ENCODE measurements at regions not wholly inside any gene's neighbourhood (a gene's known extent, or its start where the extent isn't known, plus 50 kb on each side); places are given as distances from the start of the nearest gene placed in this dataset.

GRCh38 chr5:67435032-67435431, 238.4 kb upstream of the CD180 start (continued):
- no peak for TF ChIP-seq EZH2 (IDR thresholded peaks at IDR 0.05)
- TF ChIP-seq POLR2AphosphoS5 (IDR thresholded peaks at IDR 0.05; ENCODE audit: low read depth, low read length), result no peak
- TF ChIP-seq ZBTB33 (IDR thresholded peaks at IDR 0.05; ENCODE audit: extremely low read depth, insufficient replicate concordance, low read length), result no peak
- no peak for TF ChIP-seq SIN3A (IDR thresholded peaks at IDR 0.05; ENCODE audit: low read depth)
- TF ChIP-seq RAD21 (IDR thresholded peaks at IDR 0.05; ENCODE audit: low read depth), result no peak
- no peak for TF ChIP-seq SRF (IDR thresholded peaks at IDR 0.05; ENCODE audit: low read depth)
- TF ChIP-seq ELF1 (IDR thresholded peaks at IDR 0.05; ENCODE audit: borderline replicate concordance, low read depth), result no peak
- no peak for TF ChIP-seq ZNF274 (IDR thresholded peaks at IDR 0.05; ENCODE audit: low read depth, low read length)
- TF ChIP-seq FOSL1 (IDR thresholded peaks at IDR 0.05; ENCODE audit: low read depth), result no peak
- TF ChIP-seq EGR1 (IDR thresholded peaks at IDR 0.05; ENCODE audit: low read depth), result no peak
- no peak for TF ChIP-seq POLR2A (IDR thresholded peaks at IDR 0.05; ENCODE audit: borderline replicate concordance, extremely low read depth, insufficient read depth, insufficient read length)
- TF ChIP-seq JUND (IDR thresholded peaks at IDR 0.05), result no peak

GRCh38 chr5:67434466-67434865, 237.9 kb upstream of the CD180 start:
- no peak for TF ChIP-seq ZBTB33 (IDR thresholded peaks at IDR 0.05; ENCODE audit: extremely low read depth, insufficient replicate concordance, low read length)
- no peak for TF ChIP-seq TCF7L2 (IDR thresholded peaks at IDR 0.05; ENCODE audit: borderline replicate concordance, extremely low read depth, insufficient read depth, insufficient read length)
- TF ChIP-seq POLR2A (IDR thresholded peaks at IDR 0.05; ENCODE audit: borderline replicate concordance, extremely low read depth, insufficient read depth, insufficient read length), result no peak
- no peak for TF ChIP-seq SIN3A (IDR thresholded peaks at IDR 0.05; ENCODE audit: low read depth)
- no peak for TF ChIP-seq FOSL1 (IDR thresholded peaks at IDR 0.05; ENCODE audit: low read depth)
- TF ChIP-seq ELF1 (IDR thresholded peaks at IDR 0.05; ENCODE audit: borderline replicate concordance, low read depth), result no peak
- no peak for TF ChIP-seq ZNF274 (IDR thresholded peaks at IDR 0.05; ENCODE audit: low read depth, low read length)
- TF ChIP-seq EZH2phosphoT487 (IDR thresholded peaks at IDR 0.05; ENCODE audit: borderline replicate concordance), result no peak
- no peak for TF ChIP-seq JUND (IDR thresholded peaks at IDR 0.05)
- intact Hi-C loops (cut with micrococcal nuclease), result no loop called here
- Histone ChIP-seq H3K9me2 (ENCODE audit: insufficient read depth) (no peaks in the 10 kb centered on the region), H4K20me1 (ENCODE audit: insufficient read depth) (no peaks in the 10 kb centered on the region), H3K79me2 (ENCODE audit: insufficient read depth, low read length) (no peaks in the 10 kb centered on the region), H3K4me1 (ENCODE audit: control insufficient read depth in 1 of 2, insufficient read depth in 2 of 2, low read length in 2 of 2) (no peaks in the 10 kb centered on the region), H3K4me3 (replicated peaks in 1 of 2; ENCODE audit: low read depth in 1 of 2, low read length in 2 of 2) (no peak overlapping the region), H3K9me3 (ENCODE audit: control insufficient read depth in 1 of 2, insufficient read depth in 1 of 2, low read depth in 1 of 2, low read length in 2 of 2) (no peaks in the 10 kb centered on the region), H3K36me3 (ENCODE audit: control insufficient read depth in 1 of 2, insufficient read depth in 2 of 2, low read length in 2 of 2) (no peaks in the 10 kb centered on the region), H2AFZ (ENCODE audit: low read depth, low read length, poor library complexity, severe bottlenecking) (no peak overlapping the region), H3K4me2 (ENCODE audit: low read length) (no peak overlapping the region), H3K27ac (ENCODE audit: low read depth, low read length) (no peak overlapping the region), H3K9ac (ENCODE audit: low read length) (no peak overlapping the region), H3K27me3 (ENCODE audit: insufficient read depth, low read length) (peaks cover 1% of the 10 kb centered on the region; the same call in 1 of the 2 replicates)
- ChIA-PET CTCF (no interaction called here), RAD21 (ENCODE audit: low non-redundant PET in 1 of 2, low total read pairs in 2 of 2, uncharacterized antibody in 2 of 2, unreplicated experiment in 2 of 2) (interaction anchor here in 1 of 2 experiments (0.6 kb wide), 1 partner anchor 10 kb away, joined by 6 read pairs; no protein-coding TSS in a partner anchor), POLR2A (no interaction called here)
- DNase-seq (ENCODE audit: low read depth, low spot score) (no peak), ATAC-seq (no peak)
- BruUV-seq (replicated peaks), result no TSS peak
